Astrocyte (in vitro differentiated cells and primary cell): ENCODE measurements at regions not wholly inside any gene's neighbourhood (a gene's known extent, or its start where the extent isn't known, plus 50 kb on each side); places are given as distances from the start of the nearest gene placed in this dataset.

Experiments
- CTCF ChIP-seq: IDR thresholded peaks from 2 replicates; pipeline ENCODE4 v1.5.1; 2011; ENCODE audit warnings: low read depth, mild to moderate bottlenecking, inconsistent platforms, low read length, moderate library complexity; ENCODE audit not compliant: insufficient read depth
- EZH2 ChIP-seq: IDR thresholded peaks from 2 replicates; pipeline ENCODE4 v1.6.1; 2012; ENCODE audit warnings: mild to moderate bottlenecking, low read length, inconsistent platforms; ENCODE audit not compliant: insufficient read depth

GRCh38 chr5:91584352-91584751 is 201.2 kb upstream of the ARRDC3 start:
- TF ChIP-seq CTCF (no peak), EZH2 (no peak)
